ENCODE measurements at regions not wholly inside any gene's neighbourhood (a gene's known extent, or its start where the extent isn't known, plus 50 kb on each side); places are given as distances from the start of the nearest gene placed in this dataset.

- no peak for DNase-seq
These were observed 408.2 kb upstream of the CELF2 start for GRCh38 chr10:10609379-10609955.

- DNase-seq = no peak
These were observed 407.5 kb upstream of the CELF2 start for GRCh38 chr10:10610171-10610570.

- DNase-seq = no peak
These were observed 405.5 kb upstream of the CELF2 start for GRCh38 chr10:10612151-10612550.

GRCh38 chr10:10613656-10614244 lies 403.9 kb upstream of the CELF2 start:
- no peak for DNase-seq

- DNase-seq = no peak
These were observed 400.0 kb upstream of the CELF2 start for GRCh38 chr10:10617686-10618085.

GRCh38 chr10:10618139-10618538 lies 399.5 kb upstream of the CELF2 start:
- DNase-seq = no peak

GRCh38 chr10:10623958-10624566 lies 393.6 kb upstream of the CELF2 start:
- DNase-seq = no peak

GRCh38 chr10:10624567-10624962 lies 393.1 kb upstream of the CELF2 start:
- DNase-seq = no peak

- no peak for DNase-seq
These were observed 392.2 kb upstream of the CELF2 start for GRCh38 chr10:10625491-10625890.

GRCh38 chr10:10626734-10627133 lies 390.9 kb upstream of the CELF2 start:
- DNase-seq = no peak

GRCh38 chr10:10627414-10627813 lies 390.3 kb upstream of the CELF2 start:
- DNase-seq = no peak

GRCh38 chr10:10629512-10629911 lies 388.2 kb upstream of the CELF2 start:
- no peak for DNase-seq

GRCh38 chr10:10630281-10630680 lies 387.4 kb upstream of the CELF2 start:
- no peak for DNase-seq

- no peak for DNase-seq
These were observed 386.9 kb upstream of the CELF2 start for GRCh38 chr10:10630782-10631181.

- DNase-seq = no peak
These were observed 375.5 kb upstream of the CELF2 start for GRCh38 chr10:10642189-10642588.

GRCh38 chr10:10642751-10643150 lies 374.9 kb upstream of the CELF2 start:
- no peak for DNase-seq

- DNase-seq = no peak
These were observed 373.5 kb upstream of the CELF2 start for GRCh38 chr10:10644008-10644646.

- DNase-seq = no peak
These were observed 372.8 kb upstream of the CELF2 start for GRCh38 chr10:10644676-10645385.

- no peak for DNase-seq
These were observed 370.3 kb upstream of the CELF2 start for GRCh38 chr10:10647331-10647730.

- DNase-seq = no peak
These were observed 360.4 kb upstream of the CELF2 start for GRCh38 chr10:10657139-10657760.

- DNase-seq = no peak
These were observed 359.4 kb upstream of the CELF2 start for GRCh38 chr10:10658172-10658785.

GRCh38 chr10:10660054-10660453 lies 357.6 kb upstream of the CELF2 start:
- DNase-seq = no peak

GRCh38 chr10:10661176-10661575 lies 356.5 kb upstream of the CELF2 start:
- no peak for DNase-seq

Data from activated CD4-positive, alpha-beta T cell treated with anti-CD3 and anti-CD28 coated beads for 4 hours (primary cell).